HepG2 (cell line): ENCODE measurements at regions not wholly inside any gene's neighbourhood (a gene's known extent, or its start where the extent isn't known, plus 50 kb on each side); places are given as distances from the start of the nearest gene placed in this dataset.

Source experiments
- ATAC-seq: fragments of 200-7000 bp; cut with Tn5 transposase; 3 replicates; pipeline ENCODE4 v1.9.1; 2020; ENCODE audit warnings: mild to moderate bottlenecking, moderate library complexity
- BruUV-seq: library from RNA; stranded (reverse); fragments of 400-500 nt; replicated peaks from 2 replicates; lab custom pipeline; 2021; lab: Mats Ljungman, UMichigan
- CTCF ChIA-PET: fragments of 300-600 bp; formaldehyde crosslinking; extraction: SDS; loops from one replicate; lab custom pipeline; 2021; ENCODE audit warnings: low total read pairs, inconsistent platforms, low intra/inter-chr PET ratio; lab: Yijun Ruan, JAX
- POLR2A ChIA-PET: fragments of 350-600 bp; sonication (Branson Sonifier 250); formaldehyde crosslinking; loops from one replicate; lab custom pipeline; 2020; ENCODE audit warnings: antibody characterized with exemption, inconsistent platforms; lab: Yijun Ruan, JAX
- DNase-seq: peaks from one replicate; pipeline ENCODE4 v3.0.0-alpha.2; 2015; ENCODE audit warnings: low spot score
- FAIRE-seq: peaks from 3 replicates; lab custom pipeline; 2011; peaks lifted over from hg19 to GRCh38; lab: Jason Lieb, UNC
- H2AFZ ChIP-seq: one replicate; pipeline ENCODE4 v1.6.1; 2011; ENCODE audit warnings: low read length, inconsistent platforms
- H3K27ac ChIP-seq: fragments of 300-600 bp; 3 replicates; pipeline ENCODE4 v1.8.0; 2011; ENCODE audit warnings: mixed run types, mild to moderate bottlenecking, mixed read lengths, low read length, inconsistent platforms; ENCODE audit not compliant: insufficient read depth; ENCODE audit errors: extremely low read length
- H3K27me3 ChIP-seq, 2 experiments: fragments of 200-600 bp in 1 of 2; 2 replicates in 1 of 2; 3 replicates in 1 of 2; pipeline versions ENCODE4 v1.6.0 to v1.8.0; 2011; ENCODE audit warnings: low read length in 2 of 2, mild to moderate bottlenecking in 2 of 2, moderate library complexity in 2 of 2, inconsistent platforms in 1 of 2; ENCODE audit not compliant: insufficient read depth in 2 of 2, control insufficient read depth in 1 of 2
- H3K36me3 ChIP-seq, 2 experiments: fragments of 200-600 bp in 1 of 2; replicated peaks in 1 of 2; 2 replicates in 1 of 2; 3 replicates in 1 of 2; pipeline versions ENCODE4 v1.5.1 to v1.8.0; 2011; ENCODE audit warnings: low read length in 2 of 2, inconsistent platforms in 1 of 2; ENCODE audit not compliant: insufficient read depth in 2 of 2, control insufficient read depth in 1 of 2
- H3K4me1 ChIP-seq: 2 replicates; pipeline ENCODE4 v1.5.1; 2012; ENCODE audit warnings: low read length, inconsistent platforms; ENCODE audit not compliant: insufficient read depth
- H3K4me2 ChIP-seq: 2 replicates; pipeline ENCODE4 v1.6.0; 2011; ENCODE audit warnings: low read depth, low read length, inconsistent platforms
- H3K4me3 ChIP-seq, 3 experiments: fragments of 200-600 bp in 1 of 3; sonication (generic), shearing (Covaris generic) in 1 of 3; replicated peaks in 1 of 3; 2 replicates each; pipeline ENCODE4 v1.5.1; 2011 to 2016; ENCODE audit warnings: low read length in 3 of 3, inconsistent platforms in 2 of 3, low read depth in 2 of 3, mild to moderate bottlenecking in 2 of 3, control low read depth in 1 of 3, mixed read lengths in 1 of 3; ENCODE audit not compliant: insufficient read depth in 1 of 3
- H3K79me2 ChIP-seq: one replicate; pipeline ENCODE4 v1.6.1; 2011; ENCODE audit warnings: low read length, inconsistent platforms; ENCODE audit not compliant: insufficient read depth
- H3K9ac ChIP-seq: 2 replicates; pipeline ENCODE4 v1.6.0; 2011; ENCODE audit warnings: mild to moderate bottlenecking, low read depth, low read length, inconsistent platforms; ENCODE audit not compliant: insufficient read depth
- H3K9me3 ChIP-seq: 2 replicates; pipeline ENCODE4 v1.5.1; 2012; ENCODE audit warnings: mild to moderate bottlenecking, low read length
- H4K20me1 ChIP-seq: 2 replicates; pipeline ENCODE4 v1.6.0; 2011; ENCODE audit warnings: inconsistent platforms, mild to moderate bottlenecking, low read length, moderate library complexity; ENCODE audit not compliant: insufficient read depth
- ARHGAP35 ChIP-seq: sonication (generic); formaldehyde crosslinking; IDR thresholded peaks from 2 replicates; pipeline ENCODE4 v1.9.0; 2022; ENCODE audit warnings: mild to moderate bottlenecking, inconsistent platforms, moderate library complexity, missing genetic modification reagents, borderline replicate concordance
- FOXK1 ChIP-seq: sonication (generic); formaldehyde crosslinking; IDR thresholded peaks from 2 replicates; pipeline ENCODE4 v1.4.0; 2020; ENCODE audit warnings: low read depth, missing genetic modification reagents, borderline replicate concordance
- FOXK2 ChIP-seq: fragments of 450-650 bp; IDR thresholded peaks from 2 replicates; pipeline ENCODE4 v1.6.1; 2016
- MYC ChIP-seq: sonication (generic); formaldehyde crosslinking; IDR thresholded peaks from 2 replicates; pipeline ENCODE4 v1.9.0; 2021; ENCODE audit warnings: missing genetic modification reagents, borderline replicate concordance
- PHF21A ChIP-seq: sonication (generic); formaldehyde crosslinking; IDR thresholded peaks from 2 replicates; pipeline ENCODE4 v1.5.0; 2020; ENCODE audit warnings: mild to moderate bottlenecking, missing genetic modification reagents
- POLR2AphosphoS5 ChIP-seq: IDR thresholded peaks from 2 replicates; pipeline ENCODE4 v1.6.1; 2012; ENCODE audit warnings: low read depth, low read length
- RAD21 ChIP-seq: fragments of 450-650 bp; formaldehyde crosslinking; IDR thresholded peaks from 2 replicates; pipeline ENCODE4 v1.5.0; 2020; ENCODE audit warnings: mild to moderate bottlenecking
- SP140L ChIP-seq: sonication (generic); formaldehyde crosslinking; IDR thresholded peaks from 2 replicates; pipeline ENCODE4 v1.4.0; 2020; ENCODE audit warnings: missing genetic modification reagents, borderline replicate concordance
- TARDBP ChIP-seq: sonication (generic); formaldehyde crosslinking; IDR thresholded peaks from 2 replicates; pipeline ENCODE4 v1.8.0; 2022; ENCODE audit warnings: mild to moderate bottlenecking, missing genetic modification reagents
- TRIM24 ChIP-seq: sonication (generic); formaldehyde crosslinking; IDR thresholded peaks from 2 replicates; pipeline ENCODE4 v1.8.0; 2022; ENCODE audit warnings: mild to moderate bottlenecking, missing genetic modification reagents
- YY1 ChIP-seq: IDR thresholded peaks from 2 replicates; pipeline ENCODE4 v1.6.1; 2011; ENCODE audit warnings: low read length, low read depth, moderate library complexity, mild to moderate bottlenecking; ENCODE audit not compliant: insufficient read depth, insufficient replicate concordance
- ZEB1 ChIP-seq: IDR thresholded peaks from 2 replicates; pipeline ENCODE4 v1.6.1; 2012; ENCODE audit warnings: mild to moderate bottlenecking, low read depth, inconsistent platforms; ENCODE audit not compliant: insufficient replicate concordance
- ZMYM3 ChIP-seq: sonication (generic); formaldehyde crosslinking; IDR thresholded peaks from 2 replicates; pipeline ENCODE4 v1.5.1; 2020; ENCODE audit warnings: mild to moderate bottlenecking, missing genetic modification reagents
- ZNF510 ChIP-seq: sonication (generic); formaldehyde crosslinking; IDR thresholded peaks from 2 replicates; pipeline ENCODE4 v1.4.0; 2020; ENCODE audit warnings: low read depth, mild to moderate bottlenecking, missing genetic modification reagents
- ZNF768 ChIP-seq: sonication (generic); formaldehyde crosslinking; IDR thresholded peaks from 2 replicates; pipeline ENCODE4 v1.4.0; 2020; ENCODE audit warnings: missing genetic modification reagents
- ZNF816 ChIP-seq: sonication (generic); formaldehyde crosslinking; IDR thresholded peaks from 2 replicates; pipeline ENCODE4 v1.8.0; 2022; ENCODE audit warnings: missing genetic modification reagents, mild to moderate bottlenecking, borderline replicate concordance
- WGBS: methylation state at CpG from one replicate; pipeline ENCODE4 v1.1.6; 2017; ENCODE audit warnings: low lambda C conversion rate; 5-methylcytosine and 5-hydroxymethylcytosine counted together
- in situ Hi-C: cut with HindIII; loops from 2 replicates; pipeline ENCODE4 v1.10.0; 2017; ENCODE audit warnings: low pct_unique_long_range_greater_than_20kb; ENCODE audit not compliant: extremely low pct_ligation_motif_present
- intact Hi-C: fragments of 100-400 bp; cut with micrococcal nuclease; formaldehyde crosslinking; loops from one replicate; pipeline ENCODE4 v1.10.0; 2022; ENCODE audit not compliant: unreplicated experiment
- TF ChIP-seq, protein P1 (sequence below), 2 experiments: sonication (generic) in 1 of 2; formaldehyde crosslinking in 1 of 2; IDR thresholded peaks; 2 replicates each; pipeline versions ENCODE4 v1.4.0 to v1.6.1; 2018 to 2020; ENCODE audit warnings: missing genetic modification reagents in 2 of 2, borderline replicate concordance in 1 of 2, low read depth in 1 of 2, mild to moderate bottlenecking in 1 of 2, missing biosample characterization in 1 of 2
- TF ChIP-seq, protein P2 (sequence below): IDR thresholded peaks from 2 replicates; pipeline ENCODE4 v1.6.1; 2016; ENCODE audit warnings: low read depth, borderline replicate concordance
- TF ChIP-seq, protein P3 (sequence below): sonication (generic); formaldehyde crosslinking; IDR thresholded peaks from 2 replicates; pipeline ENCODE4 v1.4.0; 2020; ENCODE audit warnings: mild to moderate bottlenecking, missing genetic modification reagents

DNA sequence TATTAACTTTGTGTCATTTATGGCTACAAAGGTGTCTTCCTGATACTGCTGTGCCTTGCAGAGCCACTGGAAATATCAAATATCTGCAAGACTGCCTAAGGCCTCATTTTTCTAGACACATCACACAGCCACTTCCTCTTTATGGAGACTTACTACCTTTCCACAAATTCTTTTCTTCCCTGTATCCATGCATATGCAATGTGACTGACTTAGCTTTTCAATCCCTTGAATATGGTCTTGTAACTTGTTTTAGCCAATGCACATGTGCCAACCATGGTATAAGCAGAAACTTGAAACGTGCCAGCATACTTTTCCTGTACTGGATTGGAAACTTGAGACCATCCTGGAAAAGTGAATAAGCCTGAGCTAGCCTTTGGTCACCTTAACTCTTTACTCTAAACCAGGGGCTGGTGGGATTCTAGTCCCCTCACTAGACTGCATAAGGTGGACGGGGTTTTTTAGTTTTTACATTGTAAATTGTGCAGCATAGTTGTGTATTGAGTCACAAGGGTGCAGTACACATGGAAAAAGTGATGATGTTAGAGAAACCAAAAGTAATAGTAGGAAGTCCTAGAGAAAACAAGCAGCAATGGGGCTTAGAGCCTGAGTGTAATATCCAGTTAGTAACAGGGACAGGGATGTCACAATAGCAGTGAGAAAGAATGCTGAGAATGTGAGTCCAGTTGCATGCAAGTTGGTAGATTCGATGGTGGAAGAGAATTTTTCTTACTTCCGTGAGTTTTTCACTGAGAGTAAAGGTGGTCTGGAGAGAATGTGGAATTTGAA, 879.5 kb downstream of the SORCS1 start:
- H3K9me3 ChIP-seq: peaks cover 85% of the 10 kb centered on the region
- no peak for DNase-seq
- in situ Hi-C loops (no loop called here), intact Hi-C loops (no loop called here)
- no peak overlapping the region for H3K4me3 ChIP-seq
- H3K27me3 ChIP-seq: no peaks in the 10 kb centered on the region
- POLR2A ChIA-PET: no interaction called here
- H3K36me3 ChIP-seq: no peaks in the 10 kb centered on the region
- H3K79me2 ChIP-seq: no peaks in the 10 kb centered on the region
- H4K20me1 ChIP-seq: no peaks in the 10 kb centered on the region
- no peak overlapping the region for H3K27ac ChIP-seq
- no peak overlapping the region for H2AFZ ChIP-seq
- WGBS: 1% methylated on average over 4 of the region's 4 CpGs
- H3K4me1 ChIP-seq: no peaks in the 10 kb centered on the region
- CTCF ChIA-PET: no interaction called here
- H3K4me2 ChIP-seq: no peak overlapping the region
- H3K9ac ChIP-seq: no peak overlapping the region
- BruUV-seq: no TSS peak
- FAIRE-seq: no peak
- ATAC-seq: no peak
- TF ChIP-seq TARDBP (CRISPR knock-in tag) (no peak), FOXK2 (no peak), TRIM24 (CRISPR knock-in tag) (no peak), ZNF816 (CRISPR knock-in tag) (no peak), MYC (CRISPR knock-in tag) (no peak), ZNF510 (CRISPR knock-in tag) (no peak), YY1 (no peak), POLR2AphosphoS5 (no peak), ZEB1 (no peak), RAD21 (CRISPR knock-in tag) (no peak), FOXK1 (CRISPR knock-in tag) (no peak), ARHGAP35 (CRISPR knock-in tag) (no peak), PHF21A (no peak), ZNF768 (CRISPR knock-in tag) (no peak), ZMYM3 (no peak), SP140L (CRISPR knock-in tag) (no peak)
- TF ChIP-seq, protein P1, sequence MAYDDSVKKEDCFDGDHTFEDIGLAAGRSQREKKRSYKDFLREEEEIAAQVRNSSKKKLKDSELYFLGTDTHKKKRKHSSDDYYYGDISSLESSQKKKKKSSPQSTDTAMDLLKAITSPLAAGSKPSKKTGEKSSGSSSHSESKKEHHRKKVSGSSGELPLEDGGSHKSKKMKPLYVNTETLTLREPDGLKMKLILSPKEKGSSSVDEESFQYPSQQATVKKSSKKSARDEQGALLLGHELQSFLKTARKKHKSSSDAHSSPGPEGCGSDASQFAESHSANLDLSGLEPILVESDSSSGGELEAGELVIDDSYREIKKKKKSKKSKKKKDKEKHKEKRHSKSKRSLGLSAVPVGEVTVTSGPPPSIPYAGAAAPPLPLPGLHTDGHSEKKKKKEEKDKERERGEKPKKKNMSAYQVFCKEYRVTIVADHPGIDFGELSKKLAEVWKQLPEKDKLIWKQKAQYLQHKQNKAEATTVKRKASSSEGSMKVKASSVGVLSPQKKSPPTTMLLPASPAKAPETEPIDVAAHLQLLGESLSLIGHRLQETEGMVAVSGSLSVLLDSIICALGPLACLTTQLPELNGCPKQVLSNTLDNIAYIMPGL (CRISPR knock-in tag; IDR thresholded peaks at IDR 0.05; ENCODE audit: borderline replicate concordance in 1 of 2, low read depth in 1 of 2): no peak
- TF ChIP-seq, protein P2, sequence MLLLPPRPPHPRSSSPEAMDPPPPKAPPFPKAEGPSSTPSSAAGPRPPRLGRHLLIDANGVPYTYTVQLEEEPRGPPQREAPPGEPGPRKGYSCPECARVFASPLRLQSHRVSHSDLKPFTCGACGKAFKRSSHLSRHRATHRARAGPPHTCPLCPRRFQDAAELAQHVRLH (CRISPR knock-in tag): no peak
- TF ChIP-seq, protein P3, sequence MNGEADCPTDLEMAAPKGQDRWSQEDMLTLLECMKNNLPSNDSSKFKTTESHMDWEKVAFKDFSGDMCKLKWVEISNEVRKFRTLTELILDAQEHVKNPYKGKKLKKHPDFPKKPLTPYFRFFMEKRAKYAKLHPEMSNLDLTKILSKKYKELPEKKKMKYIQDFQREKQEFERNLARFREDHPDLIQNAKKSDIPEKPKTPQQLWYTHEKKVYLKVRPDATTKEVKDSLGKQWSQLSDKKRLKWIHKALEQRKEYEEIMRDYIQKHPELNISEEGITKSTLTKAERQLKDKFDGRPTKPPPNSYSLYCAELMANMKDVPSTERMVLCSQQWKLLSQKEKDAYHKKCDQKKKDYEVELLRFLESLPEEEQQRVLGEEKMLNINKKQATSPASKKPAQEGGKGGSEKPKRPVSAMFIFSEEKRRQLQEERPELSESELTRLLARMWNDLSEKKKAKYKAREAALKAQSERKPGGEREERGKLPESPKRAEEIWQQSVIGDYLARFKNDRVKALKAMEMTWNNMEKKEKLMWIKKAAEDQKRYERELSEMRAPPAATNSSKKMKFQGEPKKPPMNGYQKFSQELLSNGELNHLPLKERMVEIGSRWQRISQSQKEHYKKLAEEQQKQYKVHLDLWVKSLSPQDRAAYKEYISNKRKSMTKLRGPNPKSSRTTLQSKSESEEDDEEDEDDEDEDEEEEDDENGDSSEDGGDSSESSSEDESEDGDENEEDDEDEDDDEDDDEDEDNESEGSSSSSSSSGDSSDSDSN (CRISPR knock-in tag): no peak
